HT-29 (cell line): ENCODE measurements at regions not wholly inside any gene's neighbourhood (a gene's known extent, or its start where the extent isn't known, plus 50 kb on each side); places are given as distances from the start of the nearest gene placed in this dataset.

ENCODE experiments used
- DNase-seq: peaks from one replicate; pipeline ENCODE4 v3.0.0-alpha.2; 2015; ENCODE audit warnings: low spot score

DNA sequence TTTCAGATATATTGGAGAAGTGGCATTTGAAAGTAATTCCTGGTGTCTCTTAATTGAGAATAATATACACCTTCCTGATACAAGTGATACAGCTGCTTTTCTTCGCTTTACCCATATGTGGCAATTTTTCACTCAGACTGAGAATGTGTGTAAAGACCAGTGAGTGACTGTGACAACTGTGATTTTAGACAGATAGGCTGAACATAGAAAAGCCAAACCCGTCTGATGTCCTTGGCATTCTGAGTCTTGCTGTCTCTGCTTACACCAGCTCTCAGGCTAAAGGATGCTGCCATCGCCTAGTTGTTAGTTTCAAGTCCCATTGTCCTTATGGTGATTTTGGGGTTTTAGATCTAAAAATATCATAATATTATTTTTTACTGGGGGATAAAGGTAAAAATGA lies 492.6 kb downstream of the RFC3 start:
- no peak for DNase-seq

DNA sequence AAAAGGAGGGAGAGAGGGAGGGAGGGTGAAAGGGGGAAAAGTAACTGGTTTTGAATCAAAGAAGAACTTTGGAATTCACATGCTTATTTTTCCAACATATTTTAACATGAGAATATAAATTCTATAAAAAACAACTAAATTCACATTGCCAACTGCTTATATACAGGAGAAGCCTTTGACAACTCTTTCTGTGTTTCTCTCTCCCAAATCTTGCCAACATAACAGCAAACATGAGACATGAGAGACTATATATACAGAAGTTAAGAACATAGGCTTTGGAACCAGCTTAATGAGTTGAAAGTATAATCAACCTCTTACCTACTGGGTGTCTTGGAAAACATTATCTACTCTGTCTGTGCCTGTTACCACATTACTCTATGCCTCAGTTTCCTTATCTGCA lies 493.3 kb downstream of the RFC3 start:
- no peak for DNase-seq

DNA sequence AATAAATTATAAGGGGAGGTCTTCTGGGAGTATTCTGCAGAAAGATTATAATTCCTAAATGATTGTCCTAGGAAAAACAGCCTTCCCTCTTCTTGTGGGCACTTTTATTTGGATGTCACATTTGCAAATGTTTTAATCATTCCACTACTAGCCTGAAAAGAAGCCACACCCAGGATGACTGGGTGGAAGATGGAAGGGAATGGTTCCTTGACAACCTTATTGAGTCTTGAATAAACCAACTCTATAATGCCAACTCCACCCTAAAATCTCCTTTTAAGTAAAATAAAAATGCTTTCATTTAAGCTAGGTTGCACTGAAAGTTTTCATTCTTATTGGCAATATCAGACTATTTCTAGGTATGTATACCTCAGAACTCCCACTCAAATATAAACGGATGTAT lies 494.6 kb downstream of the RFC3 start:
- DNase-seq = no peak

DNA sequence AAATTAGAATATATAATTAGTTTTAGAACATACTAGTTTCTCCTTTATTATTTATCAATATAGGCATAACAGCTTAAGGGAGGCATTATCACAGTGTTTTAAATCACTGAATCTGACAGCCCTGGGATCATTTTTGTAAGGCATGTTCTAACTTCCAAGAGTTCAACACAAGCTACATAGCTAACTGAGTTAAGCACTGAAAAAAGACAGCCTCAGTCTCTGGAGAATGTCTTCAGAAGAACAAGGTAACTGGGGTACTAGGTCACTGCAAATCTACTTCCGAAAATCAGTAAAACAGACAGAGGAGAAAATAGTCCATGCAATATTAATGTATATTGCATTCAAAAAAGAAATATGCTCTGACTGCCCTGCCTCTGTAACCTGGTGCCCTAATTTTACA lies 502.1 kb downstream of the RFC3 start:
- DNase-seq = no peak

DNA sequence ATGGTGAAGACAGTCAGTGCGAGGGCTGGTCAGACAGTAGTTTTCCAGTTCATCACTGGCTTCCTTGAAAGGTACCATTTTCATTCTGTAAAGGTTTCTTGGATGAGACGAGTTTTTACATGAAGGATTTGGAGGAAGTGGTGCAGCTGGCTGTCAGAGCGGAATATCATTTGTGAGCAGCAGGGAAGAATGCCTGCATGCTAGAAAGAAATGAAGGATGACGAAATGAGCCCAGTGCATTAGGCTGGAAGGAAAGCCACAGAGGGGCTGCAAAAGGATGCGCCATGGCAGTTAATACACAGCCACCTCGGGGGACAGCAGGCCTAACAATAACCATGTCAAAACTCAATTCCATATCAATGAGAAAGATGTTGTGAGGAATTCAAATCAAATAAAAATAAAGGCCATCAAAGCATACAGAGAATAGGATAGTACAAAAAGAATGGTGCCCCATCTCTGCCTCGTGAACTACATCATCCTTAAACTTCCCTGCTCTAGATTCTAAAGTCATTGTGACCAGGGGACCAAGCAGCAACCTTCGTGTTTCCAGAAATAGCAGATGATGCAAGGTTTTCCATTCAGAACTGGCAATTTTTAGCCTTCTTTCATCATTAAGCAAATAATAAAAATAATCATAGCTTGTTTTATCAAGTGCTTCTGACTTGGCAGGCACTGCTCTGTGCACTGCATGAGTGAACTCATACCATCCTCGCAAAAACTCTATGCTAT lies 504.2 kb downstream of the RFC3 start:
- no peak for DNase-seq

DNA sequence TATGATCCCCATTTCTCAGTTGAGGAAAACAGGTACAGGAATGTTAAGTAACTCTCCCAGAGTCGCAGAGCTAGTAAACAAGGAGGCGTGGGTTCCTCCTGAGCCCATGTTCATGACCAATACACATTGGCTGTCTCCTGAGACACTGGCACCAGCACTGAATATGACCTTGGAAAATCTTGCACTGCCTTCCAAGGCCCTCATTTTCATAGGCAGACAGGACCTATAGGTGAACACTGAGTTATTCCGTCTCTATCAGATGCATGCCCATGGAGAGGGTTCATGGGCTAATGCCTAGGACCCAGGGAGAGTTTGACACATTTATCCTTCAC lies 504.8 kb downstream of the RFC3 start:
- DNase-seq = no peak

DNA sequence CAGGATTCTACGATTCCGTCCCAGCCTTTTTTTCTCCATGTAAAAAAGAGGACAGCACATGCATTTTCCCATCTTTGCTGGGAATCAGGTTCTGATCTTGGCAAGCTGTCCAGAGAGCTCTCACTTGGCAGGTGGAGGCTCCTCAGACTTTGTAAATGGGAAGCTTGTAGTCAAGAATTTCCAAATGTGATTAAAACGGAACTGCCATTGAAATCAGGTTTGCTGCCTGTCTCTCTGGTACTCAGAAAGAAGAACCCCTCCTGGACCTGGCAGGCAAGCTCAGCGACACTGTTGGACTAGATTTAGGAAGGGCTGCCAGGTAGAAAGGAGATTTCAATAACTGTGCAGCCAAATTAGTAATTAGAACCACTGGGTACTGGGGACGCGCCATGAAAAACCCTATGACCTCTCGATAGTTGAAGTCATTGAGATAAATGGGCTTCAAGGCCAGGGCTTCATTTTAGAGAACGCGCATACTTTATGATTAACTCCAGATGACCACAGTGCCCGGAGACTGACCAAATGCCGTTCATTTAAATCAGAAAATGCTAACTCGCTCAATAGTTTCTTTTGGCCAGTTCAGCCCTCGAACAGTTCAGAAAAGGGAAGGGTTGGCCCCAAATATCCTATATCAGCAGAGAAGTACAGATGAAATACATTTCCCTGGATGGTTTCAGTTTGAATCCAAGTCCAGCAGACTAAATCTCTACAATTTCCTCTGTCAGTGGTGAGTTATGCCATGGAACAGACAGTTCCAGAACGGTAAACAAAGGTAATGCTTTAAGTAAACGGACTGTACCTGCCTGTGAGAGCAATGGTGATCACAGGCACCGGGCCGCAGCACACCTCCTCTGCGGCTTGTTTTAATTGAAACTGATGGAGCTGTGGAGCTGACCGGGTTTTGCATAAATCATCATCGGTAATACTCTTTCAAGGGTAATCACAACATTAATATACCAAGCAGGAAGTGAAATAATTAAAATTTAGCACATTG lies 517.4 kb downstream of the RFC3 start:
- no peak for DNase-seq

DNA sequence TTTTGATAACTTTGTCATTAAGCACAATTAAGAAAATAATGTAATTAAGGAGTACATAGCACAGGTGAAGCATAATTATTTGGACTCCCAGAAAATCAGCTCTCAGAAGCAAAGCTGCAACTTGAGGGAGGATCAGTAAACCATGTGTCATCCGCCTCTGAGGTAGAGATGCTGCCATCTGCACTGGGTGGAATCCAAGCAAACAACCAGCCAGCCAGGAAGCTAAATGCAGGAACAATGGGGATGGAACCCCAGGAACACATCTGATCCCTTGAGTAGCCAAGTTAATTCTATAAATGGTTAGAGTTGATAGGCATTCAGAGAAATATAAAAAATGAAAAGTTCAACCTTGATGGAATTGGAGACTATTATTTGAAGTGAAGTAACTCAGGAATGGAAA lies 520.2 kb downstream of the RFC3 start:
- DNase-seq = no peak

DNA sequence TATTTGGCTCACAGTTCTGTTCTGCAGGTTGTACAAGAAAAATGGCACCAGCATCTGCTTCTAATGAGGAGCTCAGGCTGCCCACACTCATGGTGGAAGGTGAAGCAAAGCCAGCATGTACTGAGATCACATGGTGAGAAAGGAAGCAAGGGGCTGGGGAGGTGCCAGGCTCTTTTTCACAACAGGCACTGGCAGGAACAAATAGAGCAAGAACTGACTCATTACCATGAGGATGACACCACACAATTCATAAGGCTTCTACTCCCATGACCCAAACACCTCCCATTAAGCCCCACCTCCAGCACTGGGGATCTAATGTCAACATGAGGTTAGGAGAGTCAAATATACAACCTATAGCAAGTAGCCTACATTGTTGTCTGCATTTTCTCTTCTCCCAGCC lies 522.6 kb downstream of the RFC3 start:
- peak; percentile 51 for DNase-seq

DNA sequence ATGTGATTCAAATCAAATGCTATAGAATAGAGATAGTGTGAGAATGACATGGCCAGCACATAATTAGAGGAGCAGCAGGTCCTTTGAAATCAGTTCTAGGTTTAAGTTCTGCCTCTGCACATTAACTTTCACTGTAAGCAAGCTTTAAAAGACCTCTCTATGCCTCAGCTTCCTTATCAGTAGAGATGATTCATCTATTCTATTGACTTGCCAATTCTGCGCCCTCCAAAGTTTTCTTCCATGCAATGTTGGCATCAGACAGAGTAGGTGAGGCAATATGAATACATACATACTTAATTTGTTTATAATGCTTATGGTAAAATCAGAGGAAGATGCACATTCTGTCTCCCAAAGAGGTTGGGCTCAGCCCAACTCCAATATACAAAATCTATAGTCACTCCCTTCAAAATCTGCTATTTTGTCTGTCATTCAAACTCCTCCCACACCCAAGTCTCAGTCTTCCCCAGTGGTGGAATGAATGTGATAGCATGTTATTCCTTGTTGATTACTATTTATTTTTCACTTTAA lies 525.5 kb downstream of the RFC3 start:
- no peak for DNase-seq

DNA sequence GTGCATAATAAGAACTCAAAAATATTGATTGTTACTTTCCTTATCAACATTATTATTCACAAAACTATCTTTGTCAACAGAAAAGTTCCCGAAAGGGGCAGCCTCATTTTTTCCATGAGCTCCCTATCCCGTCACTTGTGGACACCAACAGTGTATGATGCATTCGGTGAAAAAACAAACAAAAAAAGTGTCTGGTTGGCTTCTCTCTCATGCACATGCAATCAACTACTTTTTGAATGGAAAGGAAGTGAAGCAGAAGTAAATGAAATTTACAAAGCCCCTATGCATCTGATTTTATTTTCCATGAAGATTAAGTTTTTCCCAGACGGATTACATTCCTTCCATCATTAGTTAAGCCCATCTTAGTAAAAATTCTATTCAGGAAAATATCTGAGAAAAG lies 526.9 kb downstream of the RFC3 start:
- DNase-seq = no peak

DNA sequence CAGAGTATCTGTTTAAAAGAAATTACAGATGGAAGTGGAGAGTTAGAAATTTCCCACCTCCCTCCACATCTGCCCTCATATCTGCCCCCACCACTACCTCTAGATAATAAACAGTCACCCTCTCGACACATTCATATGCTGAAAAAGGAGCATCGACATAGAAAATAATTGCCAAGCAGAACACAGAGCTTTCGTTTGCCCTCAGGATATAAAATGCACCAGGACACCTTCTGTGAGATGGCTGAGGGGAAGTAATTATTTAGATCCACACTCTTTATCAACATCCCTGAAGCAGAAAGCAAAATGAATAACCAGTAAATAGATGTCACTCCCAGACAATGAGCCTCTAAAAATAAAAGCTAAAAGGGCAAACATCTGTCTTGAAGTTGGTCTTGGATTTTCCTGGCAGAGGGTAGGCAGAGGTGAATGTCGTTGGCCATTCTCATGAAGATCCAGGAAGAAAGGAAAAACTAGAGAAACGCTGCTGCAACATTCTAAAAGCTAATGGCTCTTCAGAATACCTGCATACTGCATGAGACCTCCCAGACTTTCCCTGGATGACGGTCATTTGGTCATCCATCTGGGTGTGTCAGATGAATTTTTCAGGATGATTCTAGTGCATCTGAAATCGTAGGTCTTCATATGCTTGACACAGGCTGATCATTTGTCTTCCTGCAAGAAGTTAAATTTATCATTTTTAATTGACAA lies 527.5 kb downstream of the RFC3 start:
- no peak for DNase-seq

DNA sequence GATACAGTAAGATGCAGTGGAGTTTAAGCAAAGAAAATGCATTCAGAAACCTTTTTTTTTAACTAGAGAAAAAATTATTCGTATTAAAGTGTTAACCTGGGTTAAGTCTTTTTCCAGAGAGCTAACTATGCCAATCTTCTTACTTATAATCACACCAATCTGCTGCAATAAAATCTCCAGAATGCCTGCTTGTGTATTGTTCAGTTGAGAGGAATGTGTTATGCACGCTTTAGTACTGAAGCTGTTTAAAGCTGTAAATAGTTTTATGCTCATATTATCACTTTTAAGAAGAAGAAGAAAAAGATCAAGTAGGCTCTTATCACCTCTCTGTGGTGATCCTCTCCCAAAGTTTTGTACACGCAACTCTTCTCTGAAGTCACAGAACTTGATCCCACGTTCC lies 528.7 kb downstream of the RFC3 start:
- no peak for DNase-seq

DNA sequence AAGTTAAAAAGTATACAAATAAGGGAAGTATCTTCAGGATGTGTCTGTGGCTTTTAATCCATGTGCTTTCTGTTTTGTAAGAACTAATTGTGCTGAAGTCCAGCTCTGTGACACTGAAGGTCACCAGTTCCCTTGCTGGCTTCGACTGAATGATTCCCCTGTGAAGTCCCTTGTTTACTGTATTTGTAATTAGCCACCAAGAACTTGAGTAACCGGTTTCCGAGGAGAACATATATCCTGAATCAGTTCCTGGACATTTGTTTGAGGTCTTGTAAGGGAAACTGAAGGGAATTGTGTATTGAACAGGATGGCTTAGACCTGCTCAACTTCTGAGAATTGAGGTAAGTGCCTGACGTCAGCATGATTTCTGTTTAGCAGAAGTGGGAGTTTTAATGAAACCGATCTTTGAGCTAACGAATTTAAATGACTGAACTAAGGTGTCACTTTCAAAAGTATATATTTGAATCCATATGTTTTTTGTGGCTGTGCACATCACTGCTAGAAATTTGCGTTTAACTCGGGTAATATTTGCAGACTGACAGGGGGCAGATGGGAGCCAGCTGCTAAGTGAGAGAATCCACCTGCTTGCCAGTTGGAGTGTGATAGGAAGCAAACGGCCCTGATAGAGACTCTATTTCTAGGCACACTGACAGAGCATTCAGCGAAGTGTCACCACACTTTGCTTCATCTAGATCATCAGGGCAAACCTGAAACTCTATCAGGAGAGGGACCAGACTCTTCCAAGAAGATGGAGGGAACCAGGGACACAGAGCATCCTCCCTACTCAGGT lies 530.0 kb downstream of the RFC3 start:
- peak; percentile 99 for DNase-seq

DNA sequence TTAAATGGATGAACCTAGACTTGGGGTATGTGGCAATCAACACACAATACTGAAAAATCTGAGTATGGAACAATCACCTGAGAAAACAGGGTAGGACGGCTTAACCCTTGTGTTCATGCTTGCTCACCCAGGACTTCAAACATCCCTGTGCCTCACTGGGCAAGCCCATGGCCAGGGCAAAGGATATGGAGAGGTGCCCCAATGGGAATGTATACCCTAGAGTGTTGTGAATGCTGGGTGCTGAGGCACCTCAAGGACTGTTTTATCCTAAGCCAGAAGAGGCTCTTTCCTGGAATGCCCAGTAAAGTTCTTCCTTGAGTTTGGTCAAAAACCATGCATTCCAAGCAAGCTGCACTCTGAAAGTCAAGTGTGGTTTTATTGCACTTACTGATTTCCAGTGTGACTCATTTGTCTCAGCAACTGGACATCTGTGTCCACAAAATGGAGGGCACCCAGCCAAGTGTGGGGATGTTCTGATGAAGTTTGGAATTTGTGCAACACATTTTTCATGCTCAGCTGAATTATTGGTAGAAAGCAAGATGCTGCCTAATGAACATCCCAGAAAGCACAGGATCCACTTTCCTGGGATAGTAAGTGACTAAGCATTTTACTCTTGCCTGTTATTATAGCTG lies 531.3 kb downstream of the RFC3 start:
- DNase-seq = peak; percentile 59

DNA sequence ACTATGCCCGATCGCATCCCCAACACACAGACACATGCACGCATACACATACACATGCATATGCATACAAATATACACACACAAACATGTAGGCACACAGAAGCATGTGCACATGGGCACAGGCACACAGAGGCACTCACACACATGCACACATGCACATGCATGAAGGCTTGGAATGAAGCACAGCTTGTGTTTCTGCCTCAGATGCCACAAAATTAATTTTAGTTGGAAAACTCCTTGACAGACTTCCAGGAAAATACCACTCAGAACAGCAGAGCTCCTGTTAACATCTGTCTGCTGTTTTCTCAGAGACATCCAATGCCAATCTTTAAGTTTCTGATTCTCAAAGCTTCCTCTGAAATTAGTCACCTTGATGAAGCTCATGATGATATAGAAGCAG lies 532.7 kb downstream of the RFC3 start:
- DNase-seq = no peak

DNA sequence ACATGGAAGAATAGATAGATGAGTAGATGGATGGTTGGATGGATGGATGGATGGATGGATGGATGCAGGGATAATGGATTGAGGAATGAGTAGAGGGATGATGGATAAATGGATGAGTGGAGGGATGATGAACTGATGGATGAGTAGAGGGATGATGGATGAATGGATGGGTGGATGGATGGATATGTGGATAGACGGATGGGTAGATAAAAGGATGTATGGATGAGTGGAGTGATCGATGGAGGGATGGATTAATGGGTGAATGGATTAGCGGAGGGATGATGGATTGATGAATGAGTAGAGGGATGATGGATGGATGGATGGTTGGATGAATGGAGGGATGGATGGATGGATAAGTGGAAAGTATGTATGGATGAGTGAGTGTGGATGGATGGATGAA lies 533.2 kb downstream of the RFC3 start:
- DNase-seq = no peak

DNA sequence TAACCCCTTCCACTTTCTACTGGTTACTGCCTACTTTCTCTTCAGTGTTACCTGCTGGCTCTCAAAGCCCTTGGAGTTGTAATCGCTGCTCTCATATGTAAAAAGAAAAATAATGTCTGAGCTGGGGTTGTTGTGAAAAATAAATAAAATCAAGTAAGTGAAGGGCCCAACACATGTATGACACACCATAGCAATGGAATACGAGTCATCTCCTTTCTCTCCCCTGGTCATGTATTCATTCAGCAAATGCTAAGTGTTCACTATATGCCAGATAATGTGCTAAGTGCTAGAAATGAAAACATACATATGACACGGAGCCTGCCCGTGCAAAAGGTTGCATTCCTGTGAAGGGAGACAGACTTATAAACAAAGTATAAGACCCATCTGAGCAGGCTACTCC lies 535.0 kb downstream of the RFC3 start:
- DNase-seq = no peak

DNA sequence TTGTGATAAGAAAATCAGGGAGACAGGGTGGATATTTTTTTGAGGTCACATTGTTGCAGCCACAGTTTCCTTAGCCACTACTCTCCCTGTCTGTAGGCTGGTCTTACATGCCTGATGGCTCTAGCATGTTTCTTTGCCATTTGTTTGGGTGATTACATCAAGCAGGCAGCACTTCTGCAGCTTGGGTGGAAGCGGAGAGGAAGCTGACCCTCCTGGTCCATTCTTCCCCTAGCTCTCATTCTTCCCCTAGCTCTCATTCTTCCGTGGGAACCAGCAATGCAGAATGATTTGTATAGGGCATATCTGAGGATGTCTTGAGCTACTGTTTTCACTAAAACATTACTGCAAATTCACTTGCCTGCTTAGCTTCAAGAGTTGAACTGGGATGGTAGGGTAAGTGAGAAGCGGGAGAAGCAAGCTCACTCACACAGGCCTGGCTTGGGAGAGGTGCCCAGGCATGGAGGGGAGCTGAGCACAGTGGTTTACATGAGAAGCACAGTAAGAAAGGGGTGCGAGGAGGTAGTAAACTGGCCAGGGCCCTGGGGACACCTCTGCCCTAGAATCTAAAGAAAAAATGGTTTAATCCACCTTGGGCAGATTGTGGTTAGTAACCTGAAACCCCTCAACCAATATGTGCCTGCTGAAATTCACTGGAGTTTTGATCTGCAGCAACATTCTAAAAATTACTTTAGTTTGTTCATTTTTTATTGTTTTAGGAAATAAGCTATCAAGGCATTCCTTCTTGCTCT lies 538.9 kb downstream of the RFC3 start:
- DNase-seq = no peak
